DND-41 (cell line): ENCODE measurements at regions not wholly inside any gene's neighbourhood (a gene's known extent, or its start where the extent isn't known, plus 50 kb on each side); places are given as distances from the start of the nearest gene placed in this dataset.
"Not testable (repeated sequence)": the region's sequence is repeated elsewhere in the genome, so short reads cannot be mapped to it uniquely, and the experiment has no call there.

Experiments used
- ATAC-seq: fragments of 200-7000 bp; cut with Tn5 transposase; 3 replicates; pipeline ENCODE4 v1.9.1; 2021; ENCODE audit warnings: low read depth; ENCODE audit not compliant: insufficient read depth
- DNase-seq: peaks from one replicate; pipeline ENCODE4 v3.0.0-alpha.2; 2020
- H2AFZ ChIP-seq: 2 replicates; pipeline ENCODE4 v1.6.0; 2012; ENCODE audit warnings: low read depth, low read length
- H3K27ac ChIP-seq: 2 replicates; pipeline ENCODE4 v1.5.1; 2012; ENCODE audit warnings: low read length, inconsistent platforms
- H3K27me3 ChIP-seq: fragments of 200-600 bp; sonication (generic); 2 replicates; pipeline ENCODE4 v1.6.0; 2012; ENCODE audit warnings: low read length, mild to moderate bottlenecking, inconsistent platforms; ENCODE audit not compliant: insufficient read depth, poor library complexity
- H3K36me3 ChIP-seq: 2 replicates; pipeline ENCODE4 v1.5.1; 2012; ENCODE audit warnings: low read length, inconsistent platforms; ENCODE audit not compliant: insufficient read depth
- H3K4me1 ChIP-seq: 2 replicates; pipeline ENCODE4 v1.5.1; 2012; ENCODE audit warnings: mild to moderate bottlenecking, low read length; ENCODE audit not compliant: insufficient read depth
- H3K4me2 ChIP-seq: 2 replicates; pipeline ENCODE4 v1.6.0; 2012; ENCODE audit warnings: mild to moderate bottlenecking, moderate library complexity, low read length, inconsistent platforms; ENCODE audit not compliant: insufficient read depth
- H3K4me3 ChIP-seq, 2 experiments: fragments of 200-600 bp in 1 of 2; shearing (Covaris generic) in 1 of 2; 2 replicates each; pipeline ENCODE4 v1.5.1; 2012 to 2016; ENCODE audit warnings: inconsistent platforms in 2 of 2, low read length in 2 of 2, mild to moderate bottlenecking in 2 of 2, low read depth in 1 of 2, moderate library complexity in 1 of 2
- H3K79me2 ChIP-seq: 2 replicates; pipeline ENCODE4 v1.6.0; 2012; ENCODE audit warnings: low read length, inconsistent platforms; ENCODE audit not compliant: insufficient read depth
- H3K9ac ChIP-seq: 2 replicates; pipeline ENCODE4 v1.6.0; 2012; ENCODE audit warnings: low read depth, mild to moderate bottlenecking, inconsistent platforms, low read length, moderate library complexity
- H3K9me3 ChIP-seq: 2 replicates; pipeline ENCODE4 v1.5.1; 2012; ENCODE audit warnings: low read length, moderate library complexity, mild to moderate bottlenecking, inconsistent platforms; ENCODE audit not compliant: insufficient read depth, severe bottlenecking
- H4K20me1 ChIP-seq: 2 replicates; pipeline ENCODE4 v1.6.0; 2012; ENCODE audit warnings: low read length; ENCODE audit not compliant: insufficient read depth
- CTCF ChIP-seq: IDR thresholded peaks from 2 replicates; pipeline ENCODE4 v1.5.1; 2012; ENCODE audit warnings: borderline replicate concordance, low read length, moderate library complexity, mild to moderate bottlenecking; ENCODE audit not compliant: poor library complexity, severe bottlenecking; ENCODE audit errors: extremely low read depth
- EZH2 ChIP-seq: IDR thresholded peaks from 3 replicates; pipeline ENCODE4 v1.6.1; 2012; ENCODE audit warnings: borderline replicate concordance, low read depth, mild to moderate bottlenecking, moderate library complexity, low read length, inconsistent platforms; ENCODE audit not compliant: severe bottlenecking

- not testable (repeated sequence) for DNase-seq, H3K79me2 ChIP-seq, H4K20me1 ChIP-seq, H3K4me3 ChIP-seq, H3K9ac ChIP-seq, H3K36me3 ChIP-seq, H3K27me3 ChIP-seq, H3K9me3 ChIP-seq, H3K27ac ChIP-seq
- ATAC-seq = 0 out of 3 replicates have a peak, but pooled peaks have one; percentile 29
- H3K4me1 ChIP-seq = peaks cover 15% of the 10 kb centered on the region
- H2AFZ ChIP-seq = peak overlapping the region; percentile 70
- H3K4me2 ChIP-seq = peak overlapping the region; percentile 33
Observed at GRCh38 chr20:29755854-29756498, 1501.5 kb upstream of the DEFB115 start.

- Histone ChIP-seq H3K36me3 (no peaks in the 10 kb centered on the region), H3K4me3 (no peak overlapping the region), H2AFZ (no peak overlapping the region), H3K79me2 (no peaks in the 10 kb centered on the region), H3K27me3 (no peaks in the 10 kb centered on the region), H3K9me3 (peaks cover 6% of the 10 kb centered on the region), H4K20me1 (no peaks in the 10 kb centered on the region), H3K27ac (no peak overlapping the region), H3K4me2 (no peak overlapping the region), H3K4me1 (peaks cover 15% of the 10 kb centered on the region), H3K9ac (no peak overlapping the region)
- no peak for DNase-seq
- TF ChIP-seq CTCF (no peak), EZH2 (no peak)
- no peak for ATAC-seq
Observed at GRCh38 chr20:29756664-29757063, 1500.8 kb upstream of the DEFB115 start.

- not testable (repeated sequence) for H3K9ac ChIP-seq, H3K27ac ChIP-seq, H3K4me2 ChIP-seq, H3K4me3 ChIP-seq, H4K20me1 ChIP-seq, H3K79me2 ChIP-seq, H3K4me1 ChIP-seq, ATAC-seq, H3K27me3 ChIP-seq, DNase-seq, H3K36me3 ChIP-seq, H2AFZ ChIP-seq
- H3K9me3 ChIP-seq = peaks cover 17% of the 10 kb centered on the region
Observed at GRCh38 chr20:29761621-29762385, 1495.7 kb upstream of the DEFB115 start.

- Histone ChIP-seq H3K27me3 (no peaks in the 10 kb centered on the region), H3K4me1 (no peaks in the 10 kb centered on the region), H3K27ac (no peak overlapping the region), H3K4me3 (no peak overlapping the region), H3K9ac (no peak overlapping the region), H4K20me1 (no peaks in the 10 kb centered on the region), H3K79me2 (no peaks in the 10 kb centered on the region), H3K36me3 (no peaks in the 10 kb centered on the region), H3K4me2 (no peak overlapping the region), H2AFZ (no peak overlapping the region), H3K9me3 (peaks cover 17% of the 10 kb centered on the region)
- DNase-seq (no peak), ATAC-seq (no peak)
- TF ChIP-seq CTCF = no peak
- TF ChIP-seq EZH2 = no peak
Observed at GRCh38 chr20:29762620-29763019, 1494.8 kb upstream of the DEFB115 start.
